ACC112 (cell line): ENCODE measurements at regions not wholly inside any gene's neighbourhood (a gene's known extent, or its start where the extent isn't known, plus 50 kb on each side); places are given as distances from the start of the nearest gene placed in this dataset.

Experiments used
- H2AFZ ChIP-seq: fragments of 200-600 bp; sonication (generic); one replicate; pipeline ENCODE4 v1.6.0; 2017; ENCODE audit warnings: antibody characterized with exemption, low read length; ENCODE audit not compliant: unreplicated experiment
- H3K27ac ChIP-seq: fragments of 200-600 bp; sonication (generic); 2 replicates; pipeline ENCODE4 v1.5.1; 2014; ENCODE audit warnings: low read depth, mild to moderate bottlenecking, antibody characterized with exemption, low read length, moderate library complexity
- H3K27me3 ChIP-seq: fragments of 200-600 bp; sonication (generic); 2 replicates; pipeline ENCODE4 v1.6.1; 2014; ENCODE audit warnings: mild to moderate bottlenecking, antibody characterized with exemption, low read length, moderate library complexity, mixed read lengths; ENCODE audit not compliant: insufficient read depth
- H3K36me3 ChIP-seq: fragments of 200-600 bp; sonication (generic); 2 replicates; pipeline ENCODE4 v1.6.1; 2016; ENCODE audit warnings: mild to moderate bottlenecking, antibody characterized with exemption, low read length, moderate library complexity, mixed read lengths; ENCODE audit not compliant: insufficient read depth
- H3K4me1 ChIP-seq: fragments of 200-600 bp; sonication (generic); one replicate; pipeline ENCODE4 v1.6.1; 2016; ENCODE audit warnings: low read length, mixed read lengths; ENCODE audit not compliant: insufficient read depth, unreplicated experiment, control insufficient read depth
- H3K4me3 ChIP-seq: fragments of 200-600 bp; sonication (generic); 2 replicates; pipeline ENCODE4 v1.5.1; 2014; ENCODE audit warnings: mild to moderate bottlenecking, low read depth, low read length
- H3K79me2 ChIP-seq: fragments of 200-600 bp; sonication (generic); one replicate; pipeline ENCODE4 v1.6.0; 2016; ENCODE audit warnings: low read length; ENCODE audit not compliant: control insufficient read depth, unreplicated experiment, insufficient read depth

DNA sequence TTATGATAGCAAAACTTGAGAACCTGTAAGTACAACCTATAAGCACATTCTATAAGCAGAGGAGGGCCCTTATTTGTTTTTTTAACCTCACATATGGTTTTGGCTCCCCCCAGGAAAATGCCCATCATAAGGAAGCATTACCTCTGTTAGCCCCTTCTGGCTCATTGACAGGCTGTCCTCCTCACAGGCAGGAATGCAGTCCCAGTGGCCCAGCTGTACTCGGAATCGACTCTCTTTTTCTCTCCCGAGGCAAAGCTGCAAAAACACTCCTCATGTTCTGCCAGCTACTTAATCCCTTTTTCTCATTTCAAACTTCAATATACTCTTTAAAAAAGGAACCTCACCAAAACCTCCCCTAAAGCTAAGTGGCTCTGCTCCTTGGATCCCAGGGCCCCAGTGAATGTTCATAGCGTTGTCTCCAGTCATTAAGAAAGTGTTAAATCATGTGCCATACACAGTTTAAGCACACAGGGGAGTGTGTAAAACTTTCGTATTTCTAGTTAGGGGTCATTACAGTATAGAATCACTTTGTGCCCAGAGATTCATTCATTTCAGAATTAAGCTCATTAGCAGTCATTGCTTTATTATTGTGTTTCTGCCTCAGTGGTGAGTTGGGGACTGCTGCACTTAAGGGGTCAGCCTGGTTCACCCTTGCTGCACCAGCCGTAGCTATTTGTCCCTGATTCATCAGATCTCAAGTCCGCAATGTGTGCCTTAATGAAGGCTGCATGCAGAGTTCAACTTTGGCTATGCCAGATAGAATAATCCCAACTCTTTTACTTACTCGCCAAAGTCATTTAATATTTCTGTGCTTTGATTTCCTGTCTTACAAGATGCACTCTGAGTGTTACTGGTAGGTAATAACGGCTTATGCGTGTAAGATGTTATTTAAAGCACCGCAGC, 57.6 kb downstream of the JRKL start:
- no peak overlapping the region for H2AFZ ChIP-seq
- no peak overlapping the region for H3K4me3 ChIP-seq
- no peaks in the 10 kb centered on the region for H3K4me1 ChIP-seq
- no peaks in the 10 kb centered on the region for H3K36me3 ChIP-seq
- no peaks in the 10 kb centered on the region for H3K79me2 ChIP-seq
- peaks cover 60% of the 10 kb centered on the region for H3K27me3 ChIP-seq
- H3K27ac ChIP-seq = no peak overlapping the region

DNA sequence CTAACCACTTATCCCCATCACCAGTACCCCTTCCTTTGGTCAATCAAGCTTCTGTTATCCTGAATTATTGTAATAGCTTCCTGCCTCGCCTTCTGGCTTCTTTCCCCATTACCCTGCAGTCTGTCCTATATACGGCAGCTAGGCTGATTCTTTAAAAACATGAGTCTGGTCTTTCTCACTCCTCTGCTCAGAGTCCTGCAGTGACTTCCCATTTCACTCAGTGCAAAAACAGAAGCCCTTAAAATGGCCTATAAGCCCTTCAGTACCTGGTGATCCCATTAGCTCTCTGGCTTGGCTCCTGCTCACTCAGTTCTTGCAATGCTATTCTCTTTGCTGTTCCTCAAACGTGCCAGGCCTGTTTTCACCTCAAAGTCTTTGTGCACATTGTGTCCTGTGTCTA, 58.4 kb downstream of the JRKL start:
- H3K27ac ChIP-seq = no peak overlapping the region
- H3K4me3 ChIP-seq = no peak overlapping the region
- peaks cover 67% of the 10 kb centered on the region for H3K27me3 ChIP-seq
- H3K4me1 ChIP-seq = no peaks in the 10 kb centered on the region
- H3K36me3 ChIP-seq = no peaks in the 10 kb centered on the region
- H3K79me2 ChIP-seq = no peaks in the 10 kb centered on the region
- no peak overlapping the region for H2AFZ ChIP-seq

DNA sequence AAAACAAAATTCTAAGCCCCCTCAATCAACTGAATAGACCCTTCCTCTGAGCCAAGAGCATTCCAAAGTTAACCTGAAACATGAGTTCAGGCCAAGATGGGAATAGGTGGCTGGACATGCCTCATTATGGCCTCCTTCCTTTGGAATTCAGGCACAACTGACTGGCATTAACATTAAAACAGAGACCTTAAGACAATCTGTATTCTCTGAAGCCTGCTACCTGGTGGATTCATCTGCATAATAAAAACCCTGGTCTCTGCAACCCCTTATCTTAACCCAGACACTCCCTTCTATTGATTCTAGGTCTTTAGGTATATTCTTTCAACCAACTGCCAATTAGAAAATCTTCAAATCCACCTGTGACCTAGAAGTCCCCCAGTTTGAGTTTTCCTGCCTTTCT, 66.3 kb downstream of the JRKL start:
- Histone ChIP-seq H3K4me1 (no peaks in the 10 kb centered on the region), H3K27ac (no peak overlapping the region), H2AFZ (no peak overlapping the region), H3K27me3 (peaks cover 95% of the 10 kb centered on the region), H3K36me3 (no peaks in the 10 kb centered on the region), H3K79me2 (no peaks in the 10 kb centered on the region), H3K4me3 (no peak overlapping the region)

DNA sequence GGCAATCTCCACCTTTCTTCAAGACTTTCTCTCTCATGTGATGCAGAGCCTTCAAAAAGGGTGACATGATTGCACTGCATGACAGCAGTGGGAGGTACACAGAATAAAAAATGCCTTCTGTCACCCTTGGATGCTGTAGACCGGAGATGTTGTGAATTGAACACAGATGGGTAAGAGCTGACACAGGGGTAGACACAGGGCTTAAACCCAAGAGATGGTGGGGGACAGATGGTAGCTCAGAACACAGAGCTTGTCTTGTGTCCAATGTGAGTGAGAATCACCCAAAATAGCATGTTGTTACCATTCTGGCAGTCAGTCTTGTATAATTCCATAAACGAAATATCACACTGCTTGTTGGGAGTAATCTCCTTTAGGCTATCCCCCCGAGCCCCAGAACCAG, 69.9 kb downstream of the JRKL start:
- peaks cover 79% of the 10 kb centered on the region for H3K27me3 ChIP-seq
- no peak overlapping the region for H3K27ac ChIP-seq
- no peaks in the 10 kb centered on the region for H3K36me3 ChIP-seq
- no peak overlapping the region for H3K4me3 ChIP-seq
- H3K4me1 ChIP-seq = no peaks in the 10 kb centered on the region
- H2AFZ ChIP-seq = no peak overlapping the region
- H3K79me2 ChIP-seq = no peaks in the 10 kb centered on the region

DNA sequence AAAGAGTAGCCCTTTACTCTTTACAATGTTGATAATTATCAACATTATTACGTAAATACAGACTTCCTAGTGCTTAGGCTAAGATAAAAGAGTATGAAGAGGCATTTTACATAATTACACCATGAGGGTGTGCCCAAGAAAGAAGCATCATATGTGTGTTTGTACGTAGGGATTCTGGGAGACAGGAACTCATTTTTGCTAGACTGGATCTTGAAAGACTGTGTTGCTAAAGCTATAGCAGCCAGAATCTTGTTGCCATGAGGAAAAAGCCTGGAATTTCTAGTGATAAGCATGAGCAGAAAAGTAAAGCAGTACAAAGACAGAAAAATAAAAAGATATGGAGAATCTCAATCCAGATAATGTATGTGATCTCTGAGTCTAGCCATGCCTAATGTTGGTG, 72.1 kb downstream of the JRKL start:
- H3K27ac ChIP-seq = no peak overlapping the region
- peaks cover 59% of the 10 kb centered on the region for H3K27me3 ChIP-seq
- H3K4me1 ChIP-seq = no peaks in the 10 kb centered on the region
- H3K4me3 ChIP-seq = no peak overlapping the region
- H2AFZ ChIP-seq = no peak overlapping the region
- no peaks in the 10 kb centered on the region for H3K79me2 ChIP-seq
- no peaks in the 10 kb centered on the region for H3K36me3 ChIP-seq

GRCh38 chr11:96464700-96465307, 75.0 kb downstream of the JRKL start:
- Histone ChIP-seq H2AFZ (no peak overlapping the region), H3K36me3 (no peaks in the 10 kb centered on the region), H3K79me2 (no peaks in the 10 kb centered on the region), H3K27me3 (peaks cover 31% of the 10 kb centered on the region), H3K4me1 (no peaks in the 10 kb centered on the region), H3K4me3 (peak overlapping the region; percentile 68), H3K27ac (no peak overlapping the region)

- H2AFZ ChIP-seq = no peak overlapping the region
- H3K36me3 ChIP-seq = no peaks in the 10 kb centered on the region
- H3K79me2 ChIP-seq = no peaks in the 10 kb centered on the region
- no peak overlapping the region for H3K27ac ChIP-seq
- no peaks in the 10 kb centered on the region for H3K4me1 ChIP-seq
- peaks cover 24% of the 10 kb centered on the region for H3K27me3 ChIP-seq
- no peak overlapping the region for H3K4me3 ChIP-seq
Observed at GRCh38 chr11:96465512-96465911, 75.7 kb downstream of the JRKL start.

GRCh38 chr11:96466607-96467006, 76.8 kb downstream of the JRKL start:
- Histone ChIP-seq H3K36me3 (no peaks in the 10 kb centered on the region), H3K27me3 (peaks cover 14% of the 10 kb centered on the region), H3K4me3 (no peak overlapping the region), H3K4me1 (no peaks in the 10 kb centered on the region), H3K27ac (no peak overlapping the region), H3K79me2 (no peaks in the 10 kb centered on the region), H2AFZ (no peak overlapping the region)

- no peak overlapping the region for H3K4me3 ChIP-seq
- H3K27me3 ChIP-seq = peaks cover 6% of the 10 kb centered on the region
- no peak overlapping the region for H3K27ac ChIP-seq
- no peak overlapping the region for H2AFZ ChIP-seq
- no peaks in the 10 kb centered on the region for H3K36me3 ChIP-seq
- H3K4me1 ChIP-seq = no peaks in the 10 kb centered on the region
- no peaks in the 10 kb centered on the region for H3K79me2 ChIP-seq
Observed at GRCh38 chr11:96469776-96470175, 80.0 kb downstream of the JRKL start.

DNA sequence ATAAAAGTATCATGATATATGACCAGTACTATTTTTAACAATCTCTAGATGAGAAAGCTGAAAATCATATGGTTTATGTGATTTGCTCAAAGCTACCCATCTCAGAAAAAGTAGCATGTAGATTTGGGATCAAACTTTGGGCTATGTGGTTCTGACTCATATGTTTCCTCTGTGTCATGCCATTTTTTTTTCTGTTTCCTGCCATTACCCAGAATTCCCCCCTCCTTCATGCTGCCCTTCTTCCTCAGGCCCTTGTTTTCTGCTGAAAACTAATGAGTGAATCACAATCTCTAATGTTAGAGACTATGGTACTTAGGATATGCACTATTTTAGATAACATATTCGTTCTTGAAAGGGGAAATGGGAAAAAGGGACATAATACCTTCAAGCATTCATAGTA, 80.7 kb downstream of the JRKL start:
- no peaks in the 10 kb centered on the region for H3K4me1 ChIP-seq
- no peak overlapping the region for H3K27ac ChIP-seq
- no peaks in the 10 kb centered on the region for H3K36me3 ChIP-seq
- H3K79me2 ChIP-seq = no peaks in the 10 kb centered on the region
- H3K27me3 ChIP-seq = peaks cover 6% of the 10 kb centered on the region
- H3K4me3 ChIP-seq = no peak overlapping the region
- H2AFZ ChIP-seq = no peak overlapping the region

GRCh38 chr11:96472085-96472484, 82.3 kb downstream of the JRKL start:
- Histone ChIP-seq H3K4me3 (no peak overlapping the region), H3K27ac (no peak overlapping the region), H2AFZ (no peak overlapping the region), H3K4me1 (no peaks in the 10 kb centered on the region), H3K36me3 (no peaks in the 10 kb centered on the region), H3K27me3 (peaks cover 6% of the 10 kb centered on the region), H3K79me2 (no peaks in the 10 kb centered on the region)
